Activated naive CD8-positive, alpha-beta T cell treated with anti-CD3 and anti-CD28 coated beads, Interleukin-2, amount 50 U/mL, for 24 hours (primary cell): ENCODE measurements at regions not wholly inside any gene's neighbourhood (a gene's known extent, or its start where the extent isn't known, plus 50 kb on each side); places are given as distances from the start of the nearest gene placed in this dataset.
"Not testable (repeated sequence)": the region's sequence is repeated elsewhere in the genome, so short reads cannot be mapped to it uniquely, and the experiment has no call there.

Experiments used
- ATAC-seq: fragments of 150-1000 bp; cut with Tn5 transposase; one replicate; pipeline ENCODE4 v1.10.0; 2021
- DNase-seq: peaks from one replicate; pipeline ENCODE4 v3.0.0; 2021
- H3K27ac Mint-ChIP-seq: one replicate; pipeline ENCODE4 v1.8.0; 2021; ENCODE audit warnings: mild to moderate bottlenecking, mixed read lengths
- H3K27me3 Mint-ChIP-seq: one replicate; pipeline ENCODE4 v1.8.0; 2021; ENCODE audit warnings: mixed read lengths
- H3K36me3 Mint-ChIP-seq: one replicate; pipeline ENCODE4 v1.8.0; 2021; ENCODE audit warnings: low read depth, mixed read lengths
- H3K4me1 Mint-ChIP-seq: one replicate; pipeline ENCODE4 v1.8.0; 2021; ENCODE audit warnings: mixed read lengths
- H3K4me3 Mint-ChIP-seq: one replicate; pipeline ENCODE4 v1.8.0; 2021; ENCODE audit warnings: mild to moderate bottlenecking, moderate library complexity, mixed read lengths
- H3K9me3 Mint-ChIP-seq: one replicate; pipeline ENCODE4 v1.8.0; 2021; ENCODE audit warnings: mixed read lengths

DNA sequence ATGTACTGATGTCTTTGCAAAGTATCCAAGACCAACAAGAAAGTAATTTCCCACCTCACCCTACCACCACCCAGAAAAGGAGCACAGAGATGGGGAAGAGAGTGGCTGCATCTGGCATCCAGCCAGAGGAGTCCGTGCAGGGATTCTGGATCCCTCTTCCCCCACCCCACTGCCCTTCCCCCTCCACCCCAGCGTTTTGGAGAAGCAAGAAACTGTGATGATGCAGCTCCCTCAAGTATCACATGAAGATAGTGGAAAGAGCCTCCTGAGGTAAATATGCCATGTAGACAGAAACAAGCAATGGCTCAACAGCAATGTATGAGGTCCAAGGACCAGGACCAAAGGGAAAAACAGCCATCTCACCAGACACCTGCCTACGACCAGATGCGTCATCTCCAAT lies 153.8 kb downstream of the DEPDC1B start:
- Mint-ChIP-seq H3K9me3 (no peaks in the 10 kb centered on the region), H3K27ac (no peak overlapping the region), H3K4me3 (no peak overlapping the region), H3K4me1 (peaks cover 10% of the 10 kb centered on the region), H3K27me3 (peaks cover 2% of the 10 kb centered on the region), H3K36me3 (no peaks in the 10 kb centered on the region)
- ATAC-seq (no peak), DNase-seq (no peak)

DNA sequence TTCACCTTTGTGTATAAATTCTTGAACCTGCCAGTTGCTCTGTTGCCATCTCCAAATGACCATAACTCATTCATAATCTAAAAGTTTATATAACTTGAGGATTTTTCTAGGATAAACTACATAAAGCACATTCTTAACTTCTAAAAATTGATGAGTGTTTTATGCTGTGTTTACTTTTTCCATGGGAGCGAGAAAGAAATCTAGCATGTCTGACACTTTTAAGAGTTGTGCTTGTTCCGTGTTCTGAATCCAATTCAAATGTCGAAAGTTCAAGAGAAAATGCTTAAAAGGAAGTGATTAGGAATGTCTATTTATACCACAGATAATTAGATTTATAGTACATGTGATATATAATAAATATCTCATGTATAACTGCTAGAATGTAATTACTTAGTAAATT lies 154.4 kb downstream of the DEPDC1B start:
- Mint-ChIP-seq H3K9me3 (no peaks in the 10 kb centered on the region), H3K36me3 (no peaks in the 10 kb centered on the region), H3K27me3 (peaks cover 2% of the 10 kb centered on the region), H3K4me3 (no peak overlapping the region), H3K27ac (no peak overlapping the region), H3K4me1 (peaks cover 16% of the 10 kb centered on the region)
- DNase-seq, result no peak
- ATAC-seq, result no peak

DNA sequence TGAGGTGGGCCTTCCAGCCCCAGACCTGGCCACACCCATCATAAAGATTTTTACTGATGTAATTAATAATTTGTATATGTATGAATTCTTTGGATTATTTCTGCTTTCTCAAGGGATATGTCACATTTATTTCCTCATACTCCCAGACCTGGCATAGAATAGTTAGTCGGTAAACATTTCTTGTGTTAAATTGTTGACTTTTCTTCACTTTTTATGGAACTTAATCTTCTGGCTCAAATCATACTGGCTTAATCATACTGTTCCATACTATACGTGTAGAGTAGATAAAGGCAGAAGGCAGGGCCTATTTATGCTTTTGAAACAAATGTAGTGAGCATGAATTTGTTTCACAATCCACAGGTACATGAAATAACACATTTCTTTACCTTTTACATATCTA lies 155.8 kb downstream of the DEPDC1B start:
- Mint-ChIP-seq H3K27me3 (peaks cover 2% of the 10 kb centered on the region), H3K9me3 (no peaks in the 10 kb centered on the region), H3K4me1 (peaks cover 29% of the 10 kb centered on the region), H3K27ac (no peak overlapping the region), H3K36me3 (no peaks in the 10 kb centered on the region), H3K4me3 (no peak overlapping the region)
- no peak for DNase-seq
- ATAC-seq, result no peak

DNA sequence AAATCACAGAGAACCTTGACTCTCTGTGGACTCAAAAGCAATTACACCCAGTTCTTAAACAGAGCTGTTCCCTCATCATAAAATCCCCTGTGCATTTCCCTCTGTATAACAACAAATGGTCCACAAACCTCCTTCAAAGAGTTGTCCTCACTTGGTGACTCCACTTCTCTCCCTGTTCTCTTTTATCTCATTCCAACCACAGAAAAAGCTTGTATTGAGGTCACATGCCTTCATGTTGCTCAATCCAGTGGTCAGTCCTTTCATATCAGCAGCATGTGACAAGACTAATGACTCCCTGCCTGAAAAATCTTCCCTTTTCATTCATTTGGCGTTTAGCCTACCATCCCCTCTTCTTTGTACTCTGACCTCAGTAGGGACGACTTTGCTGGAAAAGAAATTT lies 158.0 kb downstream of the DEPDC1B start:
- Mint-ChIP-seq H3K4me1 (peaks cover 34% of the 10 kb centered on the region), H3K27ac (no peak overlapping the region), H3K36me3 (no peaks in the 10 kb centered on the region), H3K4me3 (no peak overlapping the region), H3K9me3 (no peaks in the 10 kb centered on the region), H3K27me3 (no peaks in the 10 kb centered on the region)
- no peak for DNase-seq
- ATAC-seq, result peak; percentile 21

DNA sequence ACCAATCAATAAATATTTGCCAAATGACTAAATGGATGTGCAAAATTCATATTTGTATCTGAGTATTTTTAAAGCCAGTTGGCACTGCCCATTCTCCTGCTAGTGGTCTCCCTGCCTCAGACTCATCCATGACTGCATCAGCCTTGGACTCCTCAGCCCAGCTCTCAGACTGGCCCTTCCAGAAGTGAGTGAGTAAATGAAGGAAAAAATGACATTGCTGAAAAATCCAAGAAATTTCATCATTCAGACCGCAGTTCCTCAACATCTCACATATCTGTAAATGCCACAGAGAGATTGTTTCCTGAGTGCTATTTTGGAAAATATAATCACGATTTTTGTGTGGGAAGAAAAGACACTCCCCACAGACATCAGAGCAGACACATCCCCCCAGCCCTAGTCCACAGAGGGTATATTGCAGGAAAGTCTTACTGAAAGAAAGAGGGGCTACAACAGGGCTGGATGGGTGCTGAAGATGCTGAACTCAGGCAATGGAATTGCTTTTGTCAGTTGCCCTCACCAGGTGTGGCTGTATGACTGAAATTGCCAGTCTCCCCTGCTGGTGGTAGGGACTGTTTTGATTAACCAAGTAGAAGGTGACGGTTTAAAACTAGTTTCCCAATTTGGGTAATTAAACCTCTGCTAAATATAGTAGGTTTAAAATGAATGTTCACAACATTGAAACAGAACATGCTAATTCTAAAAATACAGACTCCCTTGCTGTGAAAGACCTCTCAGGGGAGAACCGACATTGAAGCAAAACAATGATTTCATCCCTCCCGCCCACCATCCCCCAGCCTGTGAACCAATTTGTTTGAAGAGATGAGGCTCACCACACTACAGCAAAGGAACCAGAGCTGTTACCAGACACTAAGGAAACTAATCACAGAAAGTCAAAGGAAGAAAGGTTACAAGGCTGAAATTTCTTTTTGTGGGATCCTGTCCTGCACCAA lies 158.8 kb downstream of the DEPDC1B start:
- H3K27me3 Mint-ChIP-seq, result no peaks in the 10 kb centered on the region
- H3K9me3 Mint-ChIP-seq, result no peaks in the 10 kb centered on the region
- no peaks in the 10 kb centered on the region for H3K36me3 Mint-ChIP-seq
- no peak overlapping the region for H3K27ac Mint-ChIP-seq
- H3K4me3 Mint-ChIP-seq, result no peak overlapping the region
- H3K4me1 Mint-ChIP-seq, result peaks cover 34% of the 10 kb centered on the region
- DNase-seq (peak; percentile 22), ATAC-seq (peak; percentile 50)

DNA sequence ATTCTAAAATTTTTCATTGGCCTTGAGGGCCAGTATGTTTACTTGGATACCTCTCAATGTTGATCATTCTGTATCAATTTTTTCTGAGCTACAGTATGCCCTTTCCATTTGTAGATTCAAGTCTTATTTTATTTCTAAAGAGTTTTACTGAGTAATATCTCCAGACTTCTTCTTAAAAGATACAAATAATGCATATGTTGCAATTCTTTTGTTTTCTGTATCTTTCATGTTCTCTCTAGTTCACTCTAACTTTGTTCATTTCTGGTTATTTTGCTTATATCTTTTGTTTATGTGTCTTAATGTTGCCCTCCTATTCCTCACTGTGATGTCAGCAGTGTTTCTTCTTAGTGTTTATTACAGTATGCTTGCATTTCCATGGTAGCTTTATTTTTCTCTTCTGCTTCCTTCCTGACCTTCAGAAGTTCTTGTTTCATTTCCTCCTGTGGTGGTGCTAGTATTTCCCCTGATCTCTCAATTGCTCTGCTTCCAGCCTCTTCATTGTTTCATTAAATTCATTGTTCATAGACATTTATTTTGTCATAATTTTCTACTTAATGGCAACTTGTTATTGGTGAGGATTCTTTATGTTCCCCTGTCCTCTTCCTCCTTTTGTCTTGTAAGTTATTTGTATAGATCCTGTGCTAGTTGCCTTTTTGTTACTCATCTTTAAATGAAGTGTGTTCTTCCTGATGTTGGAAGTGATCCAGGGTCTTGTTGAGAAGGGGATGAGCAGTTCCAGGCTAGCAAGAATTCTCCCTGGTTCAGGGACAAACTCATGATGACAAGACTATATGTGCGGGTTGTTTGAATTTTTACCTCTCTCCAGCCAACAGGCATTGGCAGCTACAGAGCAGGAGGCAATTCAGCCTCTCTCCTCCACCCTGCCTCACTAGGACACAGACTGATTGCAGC lies 160.8 kb downstream of the DEPDC1B start:
- H3K36me3 Mint-ChIP-seq, result no peaks in the 10 kb centered on the region
- ATAC-seq (no peak), DNase-seq (no peak)
- H3K27ac Mint-ChIP-seq, result no peak overlapping the region
- no peaks in the 10 kb centered on the region for H3K27me3 Mint-ChIP-seq
- H3K4me1 Mint-ChIP-seq, result peaks cover 36% of the 10 kb centered on the region
- no peak overlapping the region for H3K4me3 Mint-ChIP-seq
- H3K9me3 Mint-ChIP-seq, result no peaks in the 10 kb centered on the region

DNA sequence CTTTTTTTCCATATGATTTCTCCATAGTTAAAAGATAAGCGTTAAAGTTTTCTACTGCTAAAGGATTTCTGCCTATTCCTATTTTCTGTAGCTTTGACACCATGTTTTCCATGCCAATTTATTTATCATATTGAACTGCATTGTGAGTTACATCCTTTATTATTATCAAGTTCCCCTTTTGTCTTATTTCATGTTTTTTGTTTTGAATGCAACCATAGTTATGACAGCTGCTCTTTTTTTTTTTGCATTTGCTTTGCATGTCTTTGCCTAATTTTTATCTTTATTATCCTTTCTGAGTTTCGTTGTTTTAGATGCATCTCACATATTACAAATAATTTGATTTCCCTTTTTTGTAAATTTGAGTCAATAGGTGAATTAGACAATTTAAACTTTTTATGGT lies 161.5 kb downstream of the DEPDC1B start:
- no peaks in the 10 kb centered on the region for H3K27me3 Mint-ChIP-seq
- ATAC-seq (no peak), DNase-seq (no peak)
- no peak overlapping the region for H3K27ac Mint-ChIP-seq
- peaks cover 36% of the 10 kb centered on the region for H3K4me1 Mint-ChIP-seq
- H3K9me3 Mint-ChIP-seq, result no peaks in the 10 kb centered on the region
- H3K4me3 Mint-ChIP-seq, result no peak overlapping the region
- H3K36me3 Mint-ChIP-seq, result no peaks in the 10 kb centered on the region

DNA sequence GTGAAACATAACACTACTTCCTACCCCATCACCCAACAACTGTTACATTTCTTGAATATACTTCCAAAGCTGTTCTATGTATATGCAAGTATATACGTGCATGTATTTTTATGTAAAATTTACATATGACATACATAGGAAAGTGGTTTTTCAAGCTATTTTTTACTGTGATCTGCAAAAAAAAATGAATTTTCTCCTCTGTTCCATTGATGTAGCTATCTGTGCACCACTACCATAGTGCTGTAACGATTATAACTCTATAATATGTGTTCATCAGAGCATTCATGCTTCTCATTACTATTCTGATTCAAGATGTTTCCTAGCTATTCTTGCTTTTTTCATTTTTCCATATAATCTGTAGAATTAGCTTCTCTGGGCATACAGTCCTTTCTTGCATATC lies 164.0 kb downstream of the DEPDC1B start:
- Mint-ChIP-seq H3K9me3 (no peaks in the 10 kb centered on the region), H3K27me3 (no peaks in the 10 kb centered on the region), H3K4me3 (no peak overlapping the region), H3K36me3 (no peaks in the 10 kb centered on the region), H3K4me1 (peaks cover 24% of the 10 kb centered on the region), H3K27ac (no peak overlapping the region)
- ATAC-seq, result no peak
- DNase-seq, result no peak

DNA sequence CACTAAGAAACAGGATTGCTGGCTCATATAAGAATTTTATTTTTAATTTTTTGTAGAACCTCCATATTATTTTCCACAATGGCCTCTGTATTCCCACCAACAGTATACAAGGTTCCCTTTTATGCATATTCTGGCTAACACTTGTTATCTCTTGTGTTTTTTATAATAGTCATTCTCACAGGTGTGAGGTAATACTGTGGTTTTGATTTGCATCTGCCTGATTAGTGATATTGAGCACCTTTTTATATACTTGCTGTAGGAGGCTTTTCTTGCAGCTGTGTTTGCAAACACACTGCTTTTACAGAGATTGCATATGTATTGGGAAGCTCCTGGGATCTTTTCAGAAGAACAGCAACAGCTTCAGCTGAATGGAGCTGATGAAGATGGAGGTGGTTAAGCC lies 164.8 kb downstream of the DEPDC1B start:
- DNase-seq, result no peak
- H3K27me3 Mint-ChIP-seq, result no peaks in the 10 kb centered on the region
- H3K4me1 Mint-ChIP-seq, result peaks cover 18% of the 10 kb centered on the region
- H3K4me3 Mint-ChIP-seq, result no peak overlapping the region
- no peak for ATAC-seq
- H3K36me3 Mint-ChIP-seq, result no peaks in the 10 kb centered on the region
- no peaks in the 10 kb centered on the region for H3K9me3 Mint-ChIP-seq
- H3K27ac Mint-ChIP-seq, result no peak overlapping the region

DNA sequence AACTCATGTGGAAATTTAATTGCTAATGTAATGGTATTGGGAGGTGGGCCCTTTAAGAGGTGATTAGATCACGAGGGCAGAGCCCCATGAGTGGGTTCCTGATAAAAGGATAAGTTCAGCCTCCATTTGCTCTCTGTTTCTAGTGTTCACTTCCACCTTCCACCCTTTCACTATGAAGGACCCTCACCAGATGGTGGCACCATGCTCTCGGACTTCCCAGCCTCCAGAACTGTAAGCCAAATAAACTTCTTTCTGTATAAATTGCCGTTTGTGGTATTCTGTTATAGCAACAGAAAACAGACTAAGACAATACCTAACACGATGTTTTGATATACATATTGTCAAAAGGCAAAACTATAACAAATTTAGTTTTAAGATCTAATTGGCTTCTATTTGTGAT lies 166.2 kb downstream of the DEPDC1B start:
- no peak overlapping the region for H3K27ac Mint-ChIP-seq
- peaks cover 6% of the 10 kb centered on the region for H3K4me1 Mint-ChIP-seq
- ATAC-seq (no peak), DNase-seq (no peak)
- no peaks in the 10 kb centered on the region for H3K9me3 Mint-ChIP-seq
- H3K27me3 Mint-ChIP-seq, result no peaks in the 10 kb centered on the region
- no peaks in the 10 kb centered on the region for H3K36me3 Mint-ChIP-seq
- H3K4me3 Mint-ChIP-seq, result no peak overlapping the region

DNA sequence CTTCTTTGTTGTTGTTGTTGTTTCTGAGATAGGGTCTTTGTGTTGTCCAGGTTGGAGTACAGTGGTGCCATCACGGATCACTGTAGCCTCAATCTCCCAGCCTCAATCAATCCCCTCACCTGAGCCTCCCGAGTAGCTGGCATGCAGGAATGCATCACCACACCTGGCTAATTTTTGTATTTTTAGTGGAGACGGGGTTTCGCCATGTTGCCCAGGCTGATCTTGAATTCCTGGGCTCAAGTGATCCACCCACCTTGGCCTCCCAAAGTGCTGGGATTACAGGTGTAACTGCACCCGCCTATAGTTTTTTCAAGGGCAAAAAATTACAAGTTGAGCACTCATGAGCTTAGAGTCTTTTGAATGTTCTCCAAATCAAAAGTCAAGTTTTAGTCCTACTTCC lies 167.2 kb downstream of the DEPDC1B start:
- not testable (repeated sequence) for DNase-seq, H3K4me1 Mint-ChIP-seq, H3K9me3 Mint-ChIP-seq, ATAC-seq, H3K27ac Mint-ChIP-seq, H3K36me3 Mint-ChIP-seq, H3K27me3 Mint-ChIP-seq, H3K4me3 Mint-ChIP-seq

DNA sequence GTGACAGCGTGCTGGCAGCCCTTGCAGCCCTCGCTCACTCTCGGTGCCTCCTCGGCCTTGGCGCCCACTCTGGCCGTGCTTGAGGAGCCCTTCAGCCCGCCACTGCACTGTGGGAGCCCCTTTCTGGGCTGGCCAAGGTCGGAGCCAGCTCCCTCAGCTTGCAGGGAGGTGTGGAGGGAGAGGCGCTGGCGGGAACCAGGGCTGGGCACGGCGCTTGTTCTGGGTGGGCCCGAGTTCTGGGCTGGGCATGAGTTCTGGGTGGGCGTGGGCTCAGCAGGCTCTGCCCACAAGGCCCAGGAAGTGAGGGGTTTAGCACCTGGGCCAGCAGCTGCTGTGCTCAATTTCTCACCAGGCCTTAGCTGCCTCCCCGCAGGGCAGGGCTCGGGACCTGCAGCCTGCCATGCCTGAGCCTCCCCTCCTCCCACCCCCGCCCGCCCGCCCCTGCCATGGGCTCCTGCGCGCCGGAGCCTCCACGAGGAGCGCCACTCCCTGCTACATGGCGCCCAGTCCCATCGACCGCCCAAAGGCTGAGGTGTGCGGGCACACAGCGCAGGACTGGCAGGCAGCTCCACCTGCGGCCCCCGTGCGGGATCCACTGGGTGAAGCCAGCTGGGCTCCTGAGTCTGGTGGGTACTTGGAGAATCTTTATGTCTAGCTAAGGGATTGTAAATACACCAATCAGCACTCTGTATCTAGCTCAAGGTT lies 169.7 kb downstream of the DEPDC1B start:
- DNase-seq, H3K36me3 Mint-ChIP-seq, H3K4me1 Mint-ChIP-seq, H3K27me3 Mint-ChIP-seq, H3K9me3 Mint-ChIP-seq, ATAC-seq, H3K27ac Mint-ChIP-seq, H3K4me3 Mint-ChIP-seq: not testable (repeated sequence)

DNA sequence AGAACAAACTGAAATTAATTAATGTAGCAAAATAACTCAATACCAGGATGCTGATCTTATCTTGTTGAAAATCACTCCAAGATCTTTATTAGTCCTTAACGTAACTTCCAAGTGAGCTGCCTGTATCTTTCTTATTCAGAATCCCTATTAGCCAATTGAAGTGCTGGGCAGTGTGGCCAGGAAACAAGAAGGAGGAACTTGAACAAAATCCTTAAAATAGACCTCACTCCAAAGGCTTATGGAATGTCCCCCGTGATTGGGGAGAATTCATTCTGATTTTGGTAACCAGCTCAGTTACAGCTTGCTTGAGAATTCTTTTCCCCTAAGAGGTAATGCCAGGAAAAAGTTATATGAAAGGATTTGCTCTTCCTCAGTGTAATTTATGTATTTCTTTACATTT lies 171.0 kb downstream of the DEPDC1B start:
- Mint-ChIP-seq H3K27ac (no peak overlapping the region), H3K27me3 (no peaks in the 10 kb centered on the region), H3K36me3 (no peaks in the 10 kb centered on the region), H3K9me3 (no peaks in the 10 kb centered on the region), H3K4me1 (no peaks in the 10 kb centered on the region), H3K4me3 (no peak overlapping the region)
- ATAC-seq, result no peak
- no peak for DNase-seq

DNA sequence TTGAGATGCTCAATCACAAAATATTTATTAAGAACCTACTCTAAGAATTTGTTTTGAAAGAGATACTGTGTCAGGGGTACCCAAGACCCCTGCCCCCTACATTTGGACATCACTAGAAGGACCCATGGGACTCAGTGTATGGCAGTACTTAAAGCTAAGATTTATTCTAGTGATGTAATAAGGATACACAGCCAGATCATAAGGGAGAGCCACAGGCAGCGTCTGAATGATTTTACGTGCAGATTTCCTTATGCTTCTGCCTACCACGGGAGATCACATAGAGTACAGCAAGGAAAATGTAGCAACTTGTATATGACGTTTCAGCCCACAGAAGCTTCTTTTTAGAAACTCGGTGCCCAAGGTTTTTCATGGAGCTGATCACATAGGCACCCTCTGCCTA lies 172.9 kb downstream of the DEPDC1B start:
- H3K27ac Mint-ChIP-seq, result no peak overlapping the region
- no peaks in the 10 kb centered on the region for H3K4me1 Mint-ChIP-seq
- H3K9me3 Mint-ChIP-seq, result no peaks in the 10 kb centered on the region
- no peaks in the 10 kb centered on the region for H3K27me3 Mint-ChIP-seq
- no peak overlapping the region for H3K4me3 Mint-ChIP-seq
- no peak for ATAC-seq
- DNase-seq, result no peak
- H3K36me3 Mint-ChIP-seq, result no peaks in the 10 kb centered on the region
